WTC11 (cell line): ENCODE measurements at regions not wholly inside any gene's neighbourhood (a gene's known extent, or its start where the extent isn't known, plus 50 kb on each side); places are given as distances from the start of the nearest gene placed in this dataset.

ENCODE experiments used
- ATAC-seq: fragments of 200-7000 bp; cut with Tn5 transposase; 2 replicates; pipeline ENCODE4 v1.10.0; 2021; ENCODE audit warnings: mild to moderate bottlenecking, moderate library complexity
- CTCF ChIA-PET: fragments of 300-600 bp; sonication (Branson Sonifier 250); formaldehyde crosslinking; loops from one replicate; lab custom pipeline; 2021; ENCODE audit warnings: antibody characterized with exemption; lab: Charles Lee
- POLR2A ChIA-PET: fragments of 350-600 bp; sonication (Branson Sonifier 250); formaldehyde crosslinking; loops from one replicate; lab custom pipeline; 2021; ENCODE audit warnings: antibody characterized with exemption; lab: Charles Lee
- DNase-seq: peaks from one replicate; pipeline ENCODE4 v3.0.0; 2021; ENCODE audit warnings: low spot score
- H3K27ac Mint-ChIP-seq: 2 replicates; pipeline ENCODE4 v1.8.0; 2021; ENCODE audit warnings: mixed read lengths
- H3K27me3 Mint-ChIP-seq: 2 replicates; pipeline ENCODE4 v1.8.0; 2021; ENCODE audit warnings: low read depth, mild to moderate bottlenecking, moderate library complexity, mixed read lengths
- H3K36me3 Mint-ChIP-seq: 2 replicates; pipeline ENCODE4 v1.8.0; 2021; ENCODE audit warnings: mixed read lengths
- H3K4me1 Mint-ChIP-seq: 2 replicates; pipeline ENCODE4 v1.8.0; 2022; ENCODE audit warnings: mixed read lengths
- H3K4me3 Mint-ChIP-seq: 2 replicates; pipeline ENCODE4 v1.8.0; 2021; ENCODE audit warnings: mild to moderate bottlenecking, moderate library complexity, mixed read lengths
- H3K9me3 Mint-ChIP-seq: 2 replicates; pipeline ENCODE4 v1.8.0; 2021; ENCODE audit warnings: mixed read lengths
- CBFB ChIP-seq: sonication (generic); formaldehyde crosslinking; IDR thresholded peaks from 2 replicates; pipeline ENCODE4 v1.8.1; 2022; ENCODE audit warnings: mild to moderate bottlenecking, low read depth, missing genetic modification reagents
- ELF4 ChIP-seq: sonication (generic); formaldehyde crosslinking; IDR thresholded peaks from 2 replicates; pipeline ENCODE4 v1.8.1; 2022; ENCODE audit warnings: low read depth, mild to moderate bottlenecking, moderate library complexity, missing genetic modification reagents
- EMX1 ChIP-seq: fragments of 250-450 bp; sonication (Bioruptor Pico); IDR thresholded peaks from 2 replicates; pipeline ENCODE4 v1.8.0; 2021; ENCODE audit warnings: mild to moderate bottlenecking
- GABPB1 ChIP-seq: sonication (generic); formaldehyde crosslinking; IDR thresholded peaks from 2 replicates; pipeline ENCODE4 v1.8.1; 2023; ENCODE audit warnings: mild to moderate bottlenecking, missing genetic modification reagents
- JAZF1 ChIP-seq: fragments of 250-450 bp; sonication (Bioruptor Pico); IDR thresholded peaks from 2 replicates; pipeline ENCODE4 v1.9.0; 2021; ENCODE audit warnings: moderate library complexity, mild to moderate bottlenecking, inconsistent platforms
- NFATC4 ChIP-seq: fragments of 250-450 bp; sonication (Bioruptor Pico); IDR thresholded peaks from 2 replicates; pipeline ENCODE4 v1.9.0; 2021; ENCODE audit warnings: mild to moderate bottlenecking
- OVOL2 ChIP-seq: fragments of 250-450 bp; sonication (Bioruptor Pico); IDR thresholded peaks from 2 replicates; pipeline ENCODE4 v1.9.0; 2021; ENCODE audit warnings: mild to moderate bottlenecking, borderline replicate concordance
- RELA ChIP-seq: sonication (generic); formaldehyde crosslinking; IDR thresholded peaks from 2 replicates; pipeline ENCODE4 v1.8.1; 2022; ENCODE audit warnings: missing genetic modification reagents, mild to moderate bottlenecking, borderline replicate concordance
- ZNF219 ChIP-seq: sonication (generic); formaldehyde crosslinking; IDR thresholded peaks from 2 replicates; pipeline ENCODE4 v1.8.0; 2023; ENCODE audit warnings: missing genetic modification reagents, mild to moderate bottlenecking, borderline replicate concordance
- ZNF396 ChIP-seq: fragments of 250-450 bp; sonication (Bioruptor Pico); IDR thresholded peaks from 2 replicates; pipeline ENCODE4 v1.8.0; 2021; ENCODE audit warnings: mild to moderate bottlenecking, moderate library complexity, borderline replicate concordance
- ZNF416 ChIP-seq: fragments of 250-450 bp; sonication (Bioruptor Pico); IDR thresholded peaks from 2 replicates; pipeline ENCODE4 v1.9.0; 2021; ENCODE audit warnings: mild to moderate bottlenecking, inconsistent platforms
- ZNF423 ChIP-seq: fragments of 250-450 bp; sonication (Bioruptor Pico); IDR thresholded peaks from 2 replicates; pipeline ENCODE4 v2.1.2; 2022; ENCODE audit warnings: mild to moderate bottlenecking, moderate library complexity
- ZNF671 ChIP-seq: fragments of 250-450 bp; sonication (Bioruptor Pico); IDR thresholded peaks from 2 replicates; pipeline ENCODE4 v1.8.0; 2021; ENCODE audit warnings: mild to moderate bottlenecking
- TF ChIP-seq, protein P1 (sequence below): sonication (generic); formaldehyde crosslinking; IDR thresholded peaks from 2 replicates; pipeline ENCODE4 v1.8.0; 2023; ENCODE audit warnings: missing genetic modification reagents, mild to moderate bottlenecking, borderline replicate concordance
- TF ChIP-seq, protein P2 (sequence below): fragments of 250-450 bp; sonication (Bioruptor Pico); IDR thresholded peaks from 2 replicates; pipeline ENCODE4 v1.8.0; 2021; ENCODE audit warnings: mild to moderate bottlenecking
- TF ChIP-seq, protein P3 (sequence below): sonication (generic); formaldehyde crosslinking; IDR thresholded peaks from 2 replicates; pipeline ENCODE4 v1.8.0; 2023; ENCODE audit warnings: mild to moderate bottlenecking, missing genetic modification reagents
- TF ChIP-seq, protein P4 (sequence below): sonication (generic); formaldehyde crosslinking; IDR thresholded peaks from 2 replicates; pipeline ENCODE4 v1.8.1; 2023; ENCODE audit warnings: mild to moderate bottlenecking, missing genetic modification reagents
- TF ChIP-seq, protein P5 (sequence below): sonication (generic); formaldehyde crosslinking; IDR thresholded peaks from 2 replicates; pipeline ENCODE4 v1.8.1; 2022; ENCODE audit warnings: mild to moderate bottlenecking, moderate library complexity, missing genetic modification reagents
- TF ChIP-seq, protein P6 (sequence below): sonication (generic); formaldehyde crosslinking; IDR thresholded peaks from 2 replicates; pipeline ENCODE4 v1.8.1; 2023; ENCODE audit warnings: mild to moderate bottlenecking, moderate library complexity, missing genetic modification reagents

DNA sequence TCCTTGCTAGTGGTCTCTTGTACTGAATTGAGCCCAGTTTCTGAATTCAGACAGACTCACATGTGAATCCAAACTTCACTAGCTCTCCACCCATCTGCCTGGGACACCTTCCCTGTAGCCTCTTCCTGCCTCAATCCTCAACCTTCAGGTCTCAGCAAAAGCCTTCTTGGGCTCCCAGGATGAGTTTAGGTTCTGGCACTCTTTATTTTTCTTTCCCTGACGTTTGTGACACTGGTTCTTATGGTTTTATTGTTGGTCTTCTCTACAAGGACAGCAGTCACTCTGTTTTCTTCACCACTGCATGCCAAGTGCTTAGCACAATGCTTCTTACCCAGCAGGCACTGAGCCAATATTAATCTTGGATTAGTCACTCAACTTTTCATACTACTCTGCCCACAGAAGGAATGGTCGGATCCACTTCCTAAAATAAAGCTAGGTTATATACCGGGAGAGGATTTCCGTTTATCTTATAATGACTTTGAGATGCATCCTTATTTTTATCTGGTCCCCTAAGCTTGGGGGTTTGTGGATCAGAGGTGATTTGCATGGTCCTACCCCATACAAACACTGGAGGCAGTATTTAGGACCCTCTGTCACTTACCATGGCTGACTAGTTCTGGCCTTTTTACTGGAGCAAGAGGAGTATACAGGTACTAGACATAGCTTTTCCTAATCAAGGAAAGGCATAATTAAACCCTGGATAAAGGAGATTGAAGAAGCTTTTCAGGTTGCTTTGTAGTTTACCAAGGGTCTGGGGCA lies 186.3 kb downstream of the MYCN start (continued):
- TF ChIP-seq EMX1 (CRISPR knock-in tag) (no peak), OVOL2 (CRISPR knock-in tag) (no peak), ZNF671 (CRISPR knock-in tag) (no peak), RELA (CRISPR knock-in tag) (no peak), GABPB1 (CRISPR knock-in tag) (no peak)
- TF ChIP-seq, protein P1, sequence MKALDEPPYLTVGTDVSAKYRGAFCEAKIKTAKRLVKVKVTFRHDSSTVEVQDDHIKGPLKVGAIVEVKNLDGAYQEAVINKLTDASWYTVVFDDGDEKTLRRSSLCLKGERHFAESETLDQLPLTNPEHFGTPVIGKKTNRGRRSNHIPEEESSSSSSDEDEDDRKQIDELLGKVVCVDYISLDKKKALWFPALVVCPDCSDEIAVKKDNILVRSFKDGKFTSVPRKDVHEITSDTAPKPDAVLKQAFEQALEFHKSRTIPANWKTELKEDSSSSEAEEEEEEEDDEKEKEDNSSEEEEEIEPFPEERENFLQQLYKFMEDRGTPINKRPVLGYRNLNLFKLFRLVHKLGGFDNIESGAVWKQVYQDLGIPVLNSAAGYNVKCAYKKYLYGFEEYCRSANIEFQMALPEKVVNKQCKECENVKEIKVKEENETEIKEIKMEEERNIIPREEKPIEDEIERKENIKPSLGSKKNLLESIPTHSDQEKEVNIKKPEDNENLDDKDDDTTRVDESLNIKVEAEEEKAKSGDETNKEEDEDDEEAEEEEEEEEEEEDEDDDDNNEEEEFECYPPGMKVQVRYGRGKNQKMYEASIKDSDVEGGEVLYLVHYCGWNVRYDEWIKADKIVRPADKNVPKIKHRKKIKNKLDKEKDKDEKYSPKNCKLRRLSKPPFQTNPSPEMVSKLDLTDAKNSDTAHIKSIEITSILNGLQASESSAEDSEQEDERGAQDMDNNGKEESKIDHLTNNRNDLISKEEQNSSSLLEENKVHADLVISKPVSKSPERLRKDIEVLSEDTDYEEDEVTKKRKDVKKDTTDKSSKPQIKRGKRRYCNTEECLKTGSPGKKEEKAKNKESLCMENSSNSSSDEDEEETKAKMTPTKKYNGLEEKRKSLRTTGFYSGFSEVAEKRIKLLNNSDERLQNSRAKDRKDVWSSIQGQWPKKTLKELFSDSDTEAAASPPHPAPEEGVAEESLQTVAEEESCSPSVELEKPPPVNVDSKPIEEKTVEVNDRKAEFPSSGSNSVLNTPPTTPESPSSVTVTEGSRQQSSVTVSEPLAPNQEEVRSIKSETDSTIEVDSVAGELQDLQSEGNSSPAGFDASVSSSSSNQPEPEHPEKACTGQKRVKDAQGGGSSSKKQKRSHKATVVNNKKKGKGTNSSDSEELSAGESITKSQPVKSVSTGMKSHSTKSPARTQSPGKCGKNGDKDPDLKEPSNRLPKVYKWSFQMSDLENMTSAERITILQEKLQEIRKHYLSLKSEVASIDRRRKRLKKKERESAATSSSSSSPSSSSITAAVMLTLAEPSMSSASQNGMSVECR (CRISPR knock-in tag) = no peak
- TF ChIP-seq, protein P2, sequence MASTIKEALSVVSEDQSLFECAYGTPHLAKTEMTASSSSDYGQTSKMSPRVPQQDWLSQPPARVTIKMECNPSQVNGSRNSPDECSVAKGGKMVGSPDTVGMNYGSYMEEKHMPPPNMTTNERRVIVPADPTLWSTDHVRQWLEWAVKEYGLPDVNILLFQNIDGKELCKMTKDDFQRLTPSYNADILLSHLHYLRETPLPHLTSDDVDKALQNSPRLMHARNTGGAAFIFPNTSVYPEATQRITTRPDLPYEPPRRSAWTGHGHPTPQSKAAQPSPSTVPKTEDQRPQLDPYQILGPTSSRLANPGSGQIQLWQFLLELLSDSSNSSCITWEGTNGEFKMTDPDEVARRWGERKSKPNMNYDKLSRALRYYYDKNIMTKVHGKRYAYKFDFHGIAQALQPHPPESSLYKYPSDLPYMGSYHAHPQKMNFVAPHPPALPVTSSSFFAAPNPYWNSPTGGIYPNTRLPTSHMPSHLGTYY (CRISPR knock-in tag) = no peak

DNA sequence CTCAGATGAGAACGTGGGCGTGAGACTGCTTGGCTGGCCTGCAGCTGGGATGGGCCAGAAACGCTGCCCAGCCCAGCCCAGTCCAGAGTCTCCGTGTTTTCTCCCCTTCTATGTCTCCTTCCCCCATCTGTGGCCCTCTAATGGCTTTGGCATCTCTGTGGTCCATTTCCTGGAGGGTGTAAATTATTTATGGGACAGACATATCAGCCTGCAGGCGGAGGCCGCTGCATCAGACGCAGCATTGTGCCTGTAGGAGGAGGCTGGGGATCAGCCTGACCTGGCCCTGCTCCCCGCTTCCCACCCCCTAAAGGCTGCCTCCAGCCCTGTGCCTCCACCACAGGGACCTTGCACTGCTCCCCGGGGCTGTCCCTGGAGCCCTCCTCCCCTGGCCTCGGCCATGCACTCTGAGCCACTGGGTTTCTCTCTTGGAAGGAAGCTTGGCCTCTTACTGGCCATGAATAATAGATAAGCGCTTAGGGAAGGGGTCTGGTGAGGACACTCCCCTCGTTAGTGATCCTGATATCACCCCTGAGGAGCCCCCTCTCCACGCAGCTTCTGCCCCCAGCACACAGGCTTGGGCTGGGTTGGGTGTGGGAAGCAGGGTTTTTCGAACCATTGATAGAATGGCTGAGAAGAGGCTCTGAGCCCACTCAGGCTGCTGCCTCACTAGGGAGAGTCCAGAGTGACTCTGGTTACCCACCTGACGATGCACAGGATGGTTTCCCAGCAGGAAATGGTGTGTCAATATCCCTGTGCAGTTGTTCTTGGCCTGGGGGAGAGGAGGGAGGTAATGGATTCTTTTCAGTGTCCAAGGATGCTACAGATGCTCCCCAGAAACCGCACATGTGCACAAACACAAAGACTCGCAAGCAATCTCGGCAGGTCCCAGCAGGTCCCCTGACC lies 185.5 kb downstream of the MYCN start:
- peaks cover 13% of the 10 kb centered on the region for H3K9me3 Mint-ChIP-seq
- H3K4me3 Mint-ChIP-seq = no peak overlapping the region
- no peak overlapping the region for H3K27ac Mint-ChIP-seq
- H3K27me3 Mint-ChIP-seq = no peaks in the 10 kb centered on the region
- TF ChIP-seq, protein P3, sequence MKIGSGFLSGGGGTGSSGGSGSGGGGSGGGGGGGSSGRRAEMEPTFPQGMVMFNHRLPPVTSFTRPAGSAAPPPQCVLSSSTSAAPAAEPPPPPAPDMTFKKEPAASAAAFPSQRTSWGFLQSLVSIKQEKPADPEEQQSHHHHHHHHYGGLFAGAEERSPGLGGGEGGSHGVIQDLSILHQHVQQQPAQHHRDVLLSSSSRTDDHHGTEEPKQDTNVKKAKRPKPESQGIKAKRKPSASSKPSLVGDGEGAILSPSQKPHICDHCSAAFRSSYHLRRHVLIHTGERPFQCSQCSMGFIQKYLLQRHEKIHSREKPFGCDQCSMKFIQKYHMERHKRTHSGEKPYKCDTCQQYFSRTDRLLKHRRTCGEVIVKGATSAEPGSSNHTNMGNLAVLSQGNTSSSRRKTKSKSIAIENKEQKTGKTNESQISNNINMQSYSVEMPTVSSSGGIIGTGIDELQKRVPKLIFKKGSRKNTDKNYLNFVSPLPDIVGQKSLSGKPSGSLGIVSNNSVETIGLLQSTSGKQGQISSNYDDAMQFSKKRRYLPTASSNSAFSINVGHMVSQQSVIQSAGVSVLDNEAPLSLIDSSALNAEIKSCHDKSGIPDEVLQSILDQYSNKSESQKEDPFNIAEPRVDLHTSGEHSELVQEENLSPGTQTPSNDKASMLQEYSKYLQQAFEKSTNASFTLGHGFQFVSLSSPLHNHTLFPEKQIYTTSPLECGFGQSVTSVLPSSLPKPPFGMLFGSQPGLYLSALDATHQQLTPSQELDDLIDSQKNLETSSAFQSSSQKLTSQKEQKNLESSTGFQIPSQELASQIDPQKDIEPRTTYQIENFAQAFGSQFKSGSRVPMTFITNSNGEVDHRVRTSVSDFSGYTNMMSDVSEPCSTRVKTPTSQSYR (CRISPR knock-in tag) = no peak
- TF ChIP-seq RELA (CRISPR knock-in tag) (no peak), CBFB (CRISPR knock-in tag) (no peak), NFATC4 (no peak), ZNF219 (no peak), JAZF1 (CRISPR knock-in tag) (no peak), ZNF423 (CRISPR knock-in tag) (no peak), ZNF416 (CRISPR knock-in tag) (no peak), ZNF396 (CRISPR knock-in tag) (no peak), ELF4 (CRISPR knock-in tag) (no peak)
- TF ChIP-seq, protein P4, sequence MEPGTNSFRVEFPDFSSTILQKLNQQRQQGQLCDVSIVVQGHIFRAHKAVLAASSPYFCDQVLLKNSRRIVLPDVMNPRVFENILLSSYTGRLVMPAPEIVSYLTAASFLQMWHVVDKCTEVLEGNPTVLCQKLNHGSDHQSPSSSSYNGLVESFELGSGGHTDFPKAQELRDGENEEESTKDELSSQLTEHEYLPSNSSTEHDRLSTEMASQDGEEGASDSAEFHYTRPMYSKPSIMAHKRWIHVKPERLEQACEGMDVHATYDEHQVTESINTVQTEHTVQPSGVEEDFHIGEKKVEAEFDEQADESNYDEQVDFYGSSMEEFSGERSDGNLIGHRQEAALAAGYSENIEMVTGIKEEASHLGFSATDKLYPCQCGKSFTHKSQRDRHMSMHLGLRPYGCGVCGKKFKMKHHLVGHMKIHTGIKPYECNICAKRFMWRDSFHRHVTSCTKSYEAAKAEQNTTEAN = no peak
- TF ChIP-seq, protein P5, sequence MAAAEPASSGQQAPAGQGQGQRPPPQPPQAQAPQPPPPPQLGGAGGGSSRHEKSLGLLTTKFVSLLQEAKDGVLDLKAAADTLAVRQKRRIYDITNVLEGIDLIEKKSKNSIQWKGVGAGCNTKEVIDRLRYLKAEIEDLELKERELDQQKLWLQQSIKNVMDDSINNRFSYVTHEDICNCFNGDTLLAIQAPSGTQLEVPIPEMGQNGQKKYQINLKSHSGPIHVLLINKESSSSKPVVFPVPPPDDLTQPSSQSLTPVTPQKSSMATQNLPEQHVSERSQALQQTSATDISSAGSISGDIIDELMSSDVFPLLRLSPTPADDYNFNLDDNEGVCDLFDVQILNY (CRISPR knock-in tag) = no peak
- TF ChIP-seq, protein P6, sequence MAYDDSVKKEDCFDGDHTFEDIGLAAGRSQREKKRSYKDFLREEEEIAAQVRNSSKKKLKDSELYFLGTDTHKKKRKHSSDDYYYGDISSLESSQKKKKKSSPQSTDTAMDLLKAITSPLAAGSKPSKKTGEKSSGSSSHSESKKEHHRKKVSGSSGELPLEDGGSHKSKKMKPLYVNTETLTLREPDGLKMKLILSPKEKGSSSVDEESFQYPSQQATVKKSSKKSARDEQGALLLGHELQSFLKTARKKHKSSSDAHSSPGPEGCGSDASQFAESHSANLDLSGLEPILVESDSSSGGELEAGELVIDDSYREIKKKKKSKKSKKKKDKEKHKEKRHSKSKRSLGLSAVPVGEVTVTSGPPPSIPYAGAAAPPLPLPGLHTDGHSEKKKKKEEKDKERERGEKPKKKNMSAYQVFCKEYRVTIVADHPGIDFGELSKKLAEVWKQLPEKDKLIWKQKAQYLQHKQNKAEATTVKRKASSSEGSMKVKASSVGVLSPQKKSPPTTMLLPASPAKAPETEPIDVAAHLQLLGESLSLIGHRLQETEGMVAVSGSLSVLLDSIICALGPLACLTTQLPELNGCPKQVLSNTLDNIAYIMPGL (CRISPR knock-in tag) = no peak
- CTCF ChIA-PET = no interaction called here
- H3K4me1 Mint-ChIP-seq = no peaks in the 10 kb centered on the region
- ATAC-seq = no peak; the same call in 1 of the 2 replicates
- H3K36me3 Mint-ChIP-seq = peaks cover 8% of the 10 kb centered on the region
- POLR2A ChIA-PET = no interaction called here
- DNase-seq = no peak
